Prostate gland (tissue), 2 donors: ENCODE measurements at regions not wholly inside any gene's neighbourhood (a gene's known extent, or its start where the extent isn't known, plus 50 kb on each side); places are given as distances from the start of the nearest gene placed in this dataset.

ENCODE experiments used
- DNase-seq: peaks from one replicate; pipeline ENCODE4 v3.0.0-alpha.2; 2019; ENCODE audit warnings: low spot score
- H3K27ac ChIP-seq, 2 donors: fragments of 200-600 bp; sonication (generic); 2 replicates each; pipeline ENCODE4 v1.5.1; 2017 to 2019
- H3K27me3 ChIP-seq: fragments of 200-600 bp; sonication (generic); replicated peaks from 2 replicates; pipeline ENCODE4 v1.5.1; 2019; ENCODE audit not compliant: insufficient read depth
- H3K36me3 ChIP-seq, 2 donors: fragments of 200-600 bp; sonication (generic); 1 replicate in 1 of 2; 2 replicates in 1 of 2; pipeline versions ENCODE4 v1.5.1 to v1.8.1; 2017 to 2019
- H3K4me1 ChIP-seq: fragments of 200-600 bp; sonication (generic); replicated peaks from 2 replicates; pipeline ENCODE4 v1.5.1; 2019
- H3K4me3 ChIP-seq, 2 donors: fragments of 200-600 bp; sonication (generic); 2 replicates each; pipeline ENCODE4 v1.5.1; 2017 to 2019
- H3K9me3 ChIP-seq: fragments of 200-600 bp; sonication (generic); 2 replicates; pipeline ENCODE4 v1.5.1; 2017
- CTCF ChIP-seq, 4 experiments: fragments of 200-600 bp in 2 of 4; fragments of 450-650 bp in 2 of 4; sonication (generic) in 2 of 4; IDR thresholded peaks; 1 replicate in 3 of 4; 2 replicates in 1 of 4; pipeline ENCODE4 v1.5.1; 2016 to 2019; ENCODE audit warnings: antibody characterized with exemption in 4 of 4, mild to moderate bottlenecking in 2 of 4, moderate library complexity in 2 of 4
- POLR2A ChIP-seq: fragments of 450-650 bp; IDR thresholded peaks from one replicate; pipeline ENCODE4 v1.6.1; 2016; ENCODE audit warnings: antibody characterized with exemption, mild to moderate bottlenecking
- POLR2AphosphoS5 ChIP-seq: sonication (generic); formaldehyde crosslinking; IDR thresholded peaks from one replicate; pipeline ENCODE4 v1.6.1; 2017; ENCODE audit warnings: antibody characterized with exemption
- WGBS: methylation state at CpG from one replicate; pipeline ENCODE4 v1.1.5; 2018; 5-methylcytosine and 5-hydroxymethylcytosine counted together
- intact Hi-C: fragments of 100-400 bp; cut with DNase I; formaldehyde crosslinking; loops from one replicate; pipeline ENCODE4 v1.14.2; 2022

GRCh38 chr6:10205120-10205519 lies 209.8 kb downstream of the TFAP2A start:
- Histone ChIP-seq H3K4me1 (no peaks in the 10 kb centered on the region), H3K4me3 (no peak overlapping the region), H3K36me3 (no peaks in the 10 kb centered on the region), H3K9me3 (no peaks in the 10 kb centered on the region), H3K27me3 (no peaks in the 10 kb centered on the region), H3K27ac (no peak overlapping the region)
- TF ChIP-seq POLR2AphosphoS5 = peak; percentile 54
- TF ChIP-seq POLR2A = no peak
- no peak for TF ChIP-seq CTCF (IDR thresholded peaks at IDR 0.05)
- intact Hi-C loops = no loop called here
- peak; percentile 29 for DNase-seq
- 21% methylated on average over 3 of the region's 3 CpGs for WGBS

DNA sequence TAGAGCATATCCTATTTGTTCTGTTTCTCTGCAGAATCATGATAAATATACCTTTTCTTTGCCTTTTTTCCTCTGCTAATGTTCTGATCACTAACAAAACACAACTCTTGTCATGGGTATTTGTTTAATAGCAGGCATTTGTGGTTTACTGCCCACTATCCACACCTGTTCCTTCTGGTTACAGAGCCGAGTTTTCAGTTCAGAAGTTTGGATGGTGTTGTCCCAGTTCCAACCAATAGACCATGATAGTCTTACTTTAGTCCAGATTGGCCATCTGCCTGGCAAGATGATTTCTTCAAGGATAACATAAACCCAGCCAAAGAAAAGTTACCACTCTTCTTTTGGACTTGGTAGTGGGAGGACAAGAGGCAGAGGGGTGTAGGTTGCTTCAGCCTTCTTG lies 211.2 kb downstream of the TFAP2A start:
- no peaks in the 10 kb centered on the region for H3K4me1 ChIP-seq
- TF ChIP-seq POLR2AphosphoS5 (no peak), POLR2A (no peak), CTCF (IDR thresholded peaks at IDR 0.05) (no peak)
- H3K36me3 ChIP-seq = no peaks in the 10 kb centered on the region
- 52% methylated on average over 1 of the region's 1 CpG for WGBS
- no peak overlapping the region for H3K27ac ChIP-seq
- no peak for DNase-seq
- H3K27me3 ChIP-seq = no peaks in the 10 kb centered on the region
- no peaks in the 10 kb centered on the region for H3K9me3 ChIP-seq
- intact Hi-C loops = no loop called here
- no peak overlapping the region for H3K4me3 ChIP-seq

GRCh38 chr6:10202581-10202980 lies 212.3 kb downstream of the TFAP2A start:
- TF ChIP-seq POLR2A = no peak
- no peak for TF ChIP-seq POLR2AphosphoS5
- no peak for TF ChIP-seq CTCF (IDR thresholded peaks at IDR 0.05)
- WGBS = 88% methylated on average over 3 of the region's 3 CpGs

GRCh38 chr6:10201606-10202510 lies 213.0 kb downstream of the TFAP2A start:
- no peak overlapping the region for H3K27ac ChIP-seq
- H3K4me3 ChIP-seq = no peak overlapping the region
- WGBS = 69% methylated on average over 8 of the region's 8 CpGs
- no peaks in the 10 kb centered on the region for H3K4me1 ChIP-seq
- no peaks in the 10 kb centered on the region for H3K9me3 ChIP-seq
- intact Hi-C loops = no loop called here
- no peaks in the 10 kb centered on the region for H3K36me3 ChIP-seq
- DNase-seq = no peak
- no peak for TF ChIP-seq POLR2AphosphoS5
- TF ChIP-seq CTCF (IDR thresholded peaks at IDR 0.05) = no peak
- TF ChIP-seq POLR2A = no peak
- H3K27me3 ChIP-seq = no peaks in the 10 kb centered on the region

More at GRCh38 chr6:10202581-10202980, 212.3 kb downstream of the TFAP2A start:
- Histone ChIP-seq H3K27ac (no peak overlapping the region), H3K4me3 (no peak overlapping the region), H3K27me3 (no peaks in the 10 kb centered on the region), H3K36me3 (no peaks in the 10 kb centered on the region), H3K4me1 (no peaks in the 10 kb centered on the region), H3K9me3 (no peaks in the 10 kb centered on the region)
- intact Hi-C loops = no loop called here
- no peak for DNase-seq

- H3K27ac ChIP-seq = no peak overlapping the region
- H3K36me3 ChIP-seq = no peaks in the 10 kb centered on the region
- H3K4me1 ChIP-seq = no peaks in the 10 kb centered on the region
- H3K9me3 ChIP-seq = no peaks in the 10 kb centered on the region
- intact Hi-C loops = no loop called here
- TF ChIP-seq POLR2AphosphoS5 = no peak
- no peak for TF ChIP-seq CTCF (IDR thresholded peaks at IDR 0.05)
- no peaks in the 10 kb centered on the region for H3K27me3 ChIP-seq
- DNase-seq = no peak
- no peak overlapping the region for H3K4me3 ChIP-seq
- WGBS = 85% methylated on average over 5 of the region's 5 CpGs
These were observed 218.8 kb downstream of the TFAP2A start for GRCh38 chr6:10196090-10196489.
